ENCODE measurements at regions not wholly inside any gene's neighbourhood (a gene's known extent, or its start where the extent isn't known, plus 50 kb on each side); places are given as distances from the start of the nearest gene placed in this dataset.

DNA sequence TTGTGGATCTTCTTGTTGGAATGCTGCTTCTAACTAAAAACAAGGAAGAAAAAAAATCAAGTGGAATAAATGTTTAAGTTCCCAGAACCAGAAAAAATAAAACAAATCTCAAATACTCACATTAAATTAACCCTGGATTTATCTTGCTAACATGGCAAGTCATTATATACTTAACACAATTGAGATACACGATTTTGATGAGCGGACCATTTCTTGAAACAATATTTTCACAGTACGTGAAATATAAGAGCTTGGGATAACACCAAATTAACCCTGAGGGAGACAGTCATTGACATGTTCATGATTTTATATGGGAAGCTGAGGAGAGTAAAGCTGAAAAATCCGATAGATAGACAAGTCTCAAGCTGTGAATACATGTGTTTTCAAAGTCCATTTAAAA is 128.6 kb downstream of the PTCSC3 start:
- no peak for DNase-seq (ENCODE audit: low read depth in 4 of 4, low spot score in 2 of 4)

DNA sequence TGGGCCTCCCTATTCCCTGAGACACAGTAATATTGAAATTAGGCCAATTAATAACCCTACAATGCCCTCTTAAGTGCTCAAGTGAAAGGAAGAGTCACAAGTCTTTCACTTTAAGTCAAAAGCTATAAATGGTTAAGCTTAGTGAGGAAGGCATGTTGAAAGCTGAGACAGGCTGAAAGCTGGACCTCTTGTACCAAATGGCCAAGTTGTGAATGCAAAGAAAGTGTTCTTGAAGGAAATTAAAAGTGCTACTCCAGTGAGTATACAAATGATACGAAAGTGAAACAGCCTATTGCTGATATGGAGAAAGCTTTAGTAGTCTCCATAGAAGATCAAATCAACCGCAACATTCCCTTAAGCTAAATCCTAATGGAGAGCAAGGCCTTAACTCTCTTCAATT is 140.8 kb downstream of the PTCSC3 start:
- DNase-seq (ENCODE audit: low read depth in 4 of 4, low spot score in 2 of 4): no peak

- no peak for DNase-seq (ENCODE audit: low read depth in 4 of 4, low spot score in 2 of 4)
These were observed 147.9 kb downstream of the PTCSC3 start for GRCh38 chr14:36028665-36029064.

DNA sequence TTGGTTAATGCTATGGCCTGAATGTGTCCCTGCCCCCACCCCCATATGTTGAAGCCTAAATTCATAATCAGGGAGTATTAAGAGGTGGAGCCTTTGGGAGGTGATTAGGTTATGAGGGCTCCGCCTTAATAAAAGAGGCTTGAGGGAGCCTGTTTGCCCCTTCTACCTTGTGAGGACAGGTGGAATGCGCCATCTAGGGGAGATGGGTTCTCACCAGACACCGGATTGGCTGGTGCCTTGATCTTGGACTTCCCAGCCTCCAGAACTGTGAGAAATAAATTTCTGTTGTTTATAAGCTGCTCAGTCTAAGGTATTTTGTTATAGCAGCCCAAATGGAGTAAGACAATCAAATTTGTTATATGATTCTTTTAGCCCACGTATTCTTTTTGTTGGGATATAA is 148.3 kb downstream of the PTCSC3 start:
- DNase-seq (ENCODE audit: low read depth in 4 of 4, low spot score in 2 of 4): no peak

- DNase-seq (ENCODE audit: low read depth in 4 of 4, low spot score in 2 of 4): no peak
These were observed 149.2 kb downstream of the PTCSC3 start for GRCh38 chr14:36027354-36027753.

DNA sequence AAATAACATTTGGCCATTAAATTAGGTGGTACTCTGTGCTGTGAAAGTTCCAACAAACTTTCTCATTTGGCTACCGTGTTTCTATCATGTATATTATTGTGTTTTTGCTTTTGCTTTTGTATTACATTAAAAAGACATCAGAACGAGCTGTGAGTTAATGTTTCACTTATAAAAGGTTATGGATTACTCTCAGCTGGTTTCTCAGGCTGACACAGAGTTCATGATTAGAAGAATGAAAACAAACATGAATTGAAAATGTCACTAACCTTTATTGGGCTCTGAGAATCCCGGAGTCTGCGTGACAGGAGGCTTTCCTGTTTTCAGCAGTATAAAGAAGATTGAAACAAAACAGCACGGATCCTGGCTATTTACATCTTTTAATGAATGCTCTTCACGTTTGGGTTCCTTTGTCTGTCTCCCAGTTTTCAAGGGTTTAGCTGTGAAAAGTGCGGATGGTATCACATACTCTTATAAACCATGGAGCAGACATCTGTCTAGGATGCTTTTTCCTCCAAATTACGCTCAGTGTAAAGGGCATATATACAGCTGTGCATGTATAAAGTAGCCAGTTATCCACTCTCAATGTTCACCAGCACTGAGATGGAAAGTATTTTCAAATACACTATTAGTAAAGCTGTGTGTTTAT is 153.6 kb downstream of the PTCSC3 start:
- DNase-seq (ENCODE audit: low read depth in 4 of 4, low spot score in 2 of 4): no peak

GRCh38 chr14:36021591-36022320 is 154.8 kb downstream of the PTCSC3 start:
- DNase-seq (ENCODE audit: low read depth in 4 of 4, low spot score in 2 of 4): no peak

- no peak for DNase-seq (ENCODE audit: low read depth in 4 of 4, low spot score in 2 of 4)
These were observed 155.5 kb downstream of the PTCSC3 start for GRCh38 chr14:36021030-36021422.

GRCh38 chr14:36020120-36021029 is 156.1 kb downstream of the PTCSC3 start:
- DNase-seq (ENCODE audit: low read depth in 4 of 4, low spot score in 2 of 4): no peak

DNA sequence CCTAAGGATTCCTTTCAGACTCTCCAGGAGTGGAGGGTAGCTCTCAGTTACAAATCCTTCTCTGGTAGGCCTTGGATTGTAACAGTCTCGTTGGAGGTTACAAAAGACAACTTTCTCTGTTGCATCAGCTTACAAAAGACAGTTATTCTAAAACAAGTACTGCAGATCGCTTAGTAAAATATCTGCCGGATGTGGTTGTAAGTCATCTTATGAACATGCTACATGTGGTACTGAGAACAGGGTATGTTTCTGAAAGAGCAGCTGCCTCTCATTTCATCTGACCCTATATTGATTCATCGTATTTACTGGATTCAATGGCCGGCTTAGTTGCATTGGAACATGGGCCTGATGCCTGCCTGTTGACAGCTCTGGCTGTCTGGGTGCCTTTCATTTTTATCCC is 157.4 kb downstream of the PTCSC3 start:
- no peak for DNase-seq (ENCODE audit: low read depth in 4 of 4, low spot score in 2 of 4)

- DNase-seq (ENCODE audit: low read depth in 4 of 4, low spot score in 2 of 4): no peak
These were observed 162.3 kb downstream of the PTCSC3 start for GRCh38 chr14:36014236-36014635.

DNA sequence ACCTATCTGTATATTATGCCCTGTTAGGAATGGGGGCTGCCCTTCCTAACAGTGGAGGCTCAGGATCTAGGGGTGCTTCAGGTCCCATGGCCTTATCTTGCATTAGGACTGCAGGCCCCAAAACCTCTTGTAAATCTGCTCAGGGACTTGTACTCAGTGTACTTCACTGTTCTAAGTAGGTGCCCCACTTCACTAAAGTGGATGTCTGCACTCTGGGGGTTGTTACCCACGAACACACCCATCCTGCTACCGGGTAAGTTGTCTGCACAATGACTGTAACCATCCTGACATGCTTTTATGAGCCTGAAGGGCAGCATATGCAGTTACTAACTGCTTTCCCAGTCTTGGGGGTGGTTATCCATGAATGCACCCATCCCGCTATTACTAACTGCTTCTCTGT is 163.0 kb downstream of the PTCSC3 start:
- DNase-seq (ENCODE audit: low read depth in 4 of 4, low spot score in 2 of 4): no peak

- peak in 1 of 4 donors; percentile 8 for DNase-seq (ENCODE audit: low read depth in 4 of 4, low spot score in 2 of 4)
These were observed 163.9 kb downstream of the PTCSC3 start for GRCh38 chr14:36012621-36013020.

DNA sequence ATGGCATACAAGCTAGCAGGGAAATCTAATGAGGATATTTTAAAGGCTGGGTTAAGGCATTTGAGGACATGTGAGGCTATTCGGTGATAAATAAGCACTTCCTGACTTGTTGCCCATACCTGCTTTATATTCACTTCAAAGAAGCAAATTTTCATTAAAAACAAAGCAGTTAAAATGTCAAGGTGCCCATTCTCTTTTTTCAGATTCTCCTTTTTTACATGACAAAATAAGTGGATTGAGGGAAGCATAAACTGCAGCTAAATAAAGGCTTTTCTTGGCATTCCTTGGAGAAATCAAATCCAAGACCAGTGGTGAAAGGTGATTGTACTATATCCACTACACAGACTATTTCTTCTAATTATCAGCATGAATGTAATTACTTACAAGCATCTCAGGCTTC is 166.9 kb downstream of the PTCSC3 start:
- DNase-seq (ENCODE audit: low read depth in 4 of 4, low spot score in 2 of 4): no peak

- no peak for DNase-seq (ENCODE audit: low read depth in 4 of 4, low spot score in 2 of 4)
These were observed 169.9 kb downstream of the PTCSC3 start for GRCh38 chr14:36006623-36007022.

DNA sequence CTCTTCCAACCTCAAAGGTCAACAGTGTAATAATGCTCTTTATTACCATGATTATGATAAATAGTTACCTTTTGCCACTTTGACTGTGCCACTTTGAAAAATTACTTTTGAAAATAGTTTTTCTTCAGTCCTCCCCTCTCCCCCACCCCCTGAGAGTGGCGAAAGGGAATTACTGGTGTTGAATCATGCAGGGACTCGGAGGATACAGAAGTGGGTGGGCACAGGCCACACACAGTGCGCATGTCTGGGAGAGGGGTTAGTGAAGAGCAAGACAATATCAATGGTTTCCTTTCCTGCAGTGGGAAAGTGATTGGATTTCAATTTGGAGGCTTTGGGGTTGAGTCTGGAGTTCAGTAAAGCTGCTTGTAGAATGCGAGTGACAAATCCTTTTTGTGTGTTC is 170.9 kb downstream of the PTCSC3 start:
- no peak for DNase-seq (ENCODE audit: low read depth in 4 of 4, low spot score in 2 of 4)

GRCh38 chr14:36001936-36002335 is 174.6 kb downstream of the PTCSC3 start:
- DNase-seq (ENCODE audit: low read depth in 4 of 4, low spot score in 2 of 4): no peak

GRCh38 chr14:35999294-35999693 is 173.2 kb downstream of the BRMS1L start:
- no peak for DNase-seq (ENCODE audit: low read depth in 4 of 4, low spot score in 2 of 4)

GRCh38 chr14:35998303-35998702 is 172.2 kb downstream of the BRMS1L start:
- DNase-seq (ENCODE audit: low read depth in 4 of 4, low spot score in 2 of 4): no peak

- no peak for DNase-seq (ENCODE audit: low read depth in 4 of 4, low spot score in 2 of 4)
These were observed 167.5 kb downstream of the BRMS1L start for GRCh38 chr14:35993684-35993960.

- no peak for DNase-seq (ENCODE audit: low read depth in 4 of 4, low spot score in 2 of 4)
These were observed 166.9 kb downstream of the BRMS1L start for GRCh38 chr14:35992816-35993683.

All from left renal cortex interstitium (tissue), 4 donors.